ENCODE measurements at regions not wholly inside any gene's neighbourhood (a gene's known extent, or its start where the extent isn't known, plus 50 kb on each side); places are given as distances from the start of the nearest gene placed in this dataset.
A peak's percentile ranks its signal among the peaks of the same experiment; 100 is the strongest.

DNA sequence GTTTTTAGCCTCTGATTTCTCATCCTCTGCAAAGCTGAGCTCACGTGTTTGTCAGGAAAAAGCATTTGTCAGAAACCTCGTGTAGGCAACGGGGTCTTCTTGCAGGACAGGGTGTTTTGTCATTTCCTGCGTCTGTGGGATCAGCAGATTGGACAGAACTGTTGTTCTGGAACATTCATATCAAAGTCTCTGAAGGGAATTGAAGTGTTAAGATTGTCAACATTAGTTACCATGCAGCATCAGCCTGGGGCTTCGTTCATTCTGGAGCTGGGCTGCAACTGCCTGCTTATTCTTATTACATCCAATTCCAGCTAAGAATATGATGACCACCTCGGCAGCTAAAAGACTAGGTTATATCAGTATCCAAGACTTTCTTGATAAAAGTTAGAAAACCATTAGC lies 71.0 kb upstream of the RALGAPA2 start:
- H3K36me3 ChIP-seq (replicated peaks; ENCODE audit: low read depth, low read length) = no peaks in the 10 kb centered on the region
- H3K4me1 ChIP-seq (ENCODE audit: low read length) = peaks cover 10% of the 10 kb centered on the region
- H2AFZ ChIP-seq (ENCODE audit: low read depth, low read length) = no peak overlapping the region
- H3K9ac ChIP-seq (ENCODE audit: low read length) = no peak overlapping the region
- no peak overlapping the region for H3K4me2 ChIP-seq (ENCODE audit: low read length)
- no peaks in the 10 kb centered on the region for H3K9me3 ChIP-seq (ENCODE audit: insufficient read depth, low read length)
- no peaks in the 10 kb centered on the region for H4K20me1 ChIP-seq (ENCODE audit: insufficient read depth, low read length)
- H3K27ac ChIP-seq (ENCODE audit: low read length) = no peak overlapping the region
- no peak overlapping the region for H3K4me3 ChIP-seq (ENCODE audit: low read length)
- H3K27me3 ChIP-seq (ENCODE audit: low read depth, low read length) = peaks cover 26% of the 10 kb centered on the region
- TF ChIP-seq EZH2phosphoT487 (IDR thresholded peaks at IDR 0.05; ENCODE audit: low read depth) = no peak
- TF ChIP-seq, protein P1, sequence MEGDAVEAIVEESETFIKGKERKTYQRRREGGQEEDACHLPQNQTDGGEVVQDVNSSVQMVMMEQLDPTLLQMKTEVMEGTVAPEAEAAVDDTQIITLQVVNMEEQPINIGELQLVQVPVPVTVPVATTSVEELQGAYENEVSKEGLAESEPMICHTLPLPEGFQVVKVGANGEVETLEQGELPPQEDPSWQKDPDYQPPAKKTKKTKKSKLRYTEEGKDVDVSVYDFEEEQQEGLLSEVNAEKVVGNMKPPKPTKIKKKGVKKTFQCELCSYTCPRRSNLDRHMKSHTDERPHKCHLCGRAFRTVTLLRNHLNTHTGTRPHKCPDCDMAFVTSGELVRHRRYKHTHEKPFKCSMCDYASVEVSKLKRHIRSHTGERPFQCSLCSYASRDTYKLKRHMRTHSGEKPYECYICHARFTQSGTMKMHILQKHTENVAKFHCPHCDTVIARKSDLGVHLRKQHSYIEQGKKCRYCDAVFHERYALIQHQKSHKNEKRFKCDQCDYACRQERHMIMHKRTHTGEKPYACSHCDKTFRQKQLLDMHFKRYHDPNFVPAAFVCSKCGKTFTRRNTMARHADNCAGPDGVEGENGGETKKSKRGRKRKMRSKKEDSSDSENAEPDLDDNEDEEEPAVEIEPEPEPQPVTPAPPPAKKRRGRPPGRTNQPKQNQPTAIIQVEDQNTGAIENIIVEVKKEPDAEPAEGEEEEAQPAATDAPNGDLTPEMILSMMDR (IDR thresholded peaks at IDR 0.05; ENCODE audit: low read depth, low read length) = no peak
- H3K79me2 ChIP-seq (ENCODE audit: low read length) = no peaks in the 10 kb centered on the region

DNA sequence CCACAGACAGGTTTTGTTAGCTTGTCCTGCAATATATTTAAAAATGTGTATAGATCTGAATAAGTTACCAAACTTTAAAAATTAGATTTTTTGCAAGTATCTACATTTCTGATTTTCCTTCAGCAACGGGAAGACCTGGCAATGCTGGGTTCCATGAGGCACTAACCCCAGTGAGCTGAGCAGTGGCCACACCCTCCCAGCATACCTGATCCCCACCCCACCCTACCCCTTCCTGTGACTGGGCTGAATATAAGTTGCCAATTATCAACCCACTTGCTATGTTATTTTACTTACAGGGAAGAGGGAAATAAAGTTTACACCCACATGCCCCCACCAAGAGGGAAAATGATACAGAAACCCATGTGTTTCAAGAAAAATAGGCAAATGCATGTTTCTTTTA lies 70.3 kb upstream of the RALGAPA2 start:
- H3K36me3 ChIP-seq (replicated peaks; ENCODE audit: low read depth, low read length) = no peaks in the 10 kb centered on the region
- peaks cover 20% of the 10 kb centered on the region for H3K27me3 ChIP-seq (ENCODE audit: low read depth, low read length)
- H3K9ac ChIP-seq (ENCODE audit: low read length) = no peak overlapping the region
- no peaks in the 10 kb centered on the region for H3K79me2 ChIP-seq (ENCODE audit: low read length)
- no peaks in the 10 kb centered on the region for H4K20me1 ChIP-seq (ENCODE audit: insufficient read depth, low read length)
- TF ChIP-seq, protein P1 (IDR thresholded peaks at IDR 0.05; ENCODE audit: low read depth, low read length) = no peak
- no peak for TF ChIP-seq EZH2phosphoT487 (IDR thresholded peaks at IDR 0.05; ENCODE audit: low read depth)
- peaks cover 10% of the 10 kb centered on the region for H3K4me1 ChIP-seq (ENCODE audit: low read length)
- no peak overlapping the region for H3K27ac ChIP-seq (ENCODE audit: low read length)
- no peak overlapping the region for H3K4me3 ChIP-seq (ENCODE audit: low read length)
- H2AFZ ChIP-seq (ENCODE audit: low read depth, low read length) = no peak overlapping the region
- H3K9me3 ChIP-seq (ENCODE audit: insufficient read depth, low read length) = no peaks in the 10 kb centered on the region
- no peak overlapping the region for H3K4me2 ChIP-seq (ENCODE audit: low read length)

DNA sequence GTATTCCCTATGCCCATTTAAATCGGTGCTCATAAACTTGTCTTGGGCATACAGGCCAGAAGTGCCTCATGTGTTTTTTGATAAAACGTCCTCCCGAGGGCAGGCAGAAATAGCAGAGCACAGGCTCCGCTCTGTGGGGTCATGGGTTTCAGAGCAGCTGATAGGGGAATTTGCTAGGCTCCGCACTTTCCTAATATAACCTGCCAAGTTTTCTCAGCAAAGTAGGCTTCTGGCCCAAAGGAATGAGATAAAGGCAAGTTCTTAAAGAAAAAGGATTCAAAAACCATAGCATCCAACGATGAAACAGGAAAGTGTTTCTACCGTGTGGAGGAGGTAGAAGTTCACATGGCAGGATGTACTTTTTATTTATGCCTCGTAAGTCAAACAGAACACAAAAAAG lies 69.8 kb upstream of the RALGAPA2 start:
- Histone ChIP-seq H2AFZ (ENCODE audit: low read depth, low read length) (no peak overlapping the region), H3K27me3 (ENCODE audit: low read depth, low read length) (peaks cover 25% of the 10 kb centered on the region), H3K4me3 (ENCODE audit: low read length) (no peak overlapping the region), H4K20me1 (ENCODE audit: insufficient read depth, low read length) (no peaks in the 10 kb centered on the region), H3K4me1 (ENCODE audit: low read length) (peaks cover 10% of the 10 kb centered on the region), H3K79me2 (ENCODE audit: low read length) (no peaks in the 10 kb centered on the region), H3K36me3 (replicated peaks; ENCODE audit: low read depth, low read length) (no peaks in the 10 kb centered on the region), H3K9me3 (ENCODE audit: insufficient read depth, low read length) (no peaks in the 10 kb centered on the region), H3K4me2 (ENCODE audit: low read length) (no peak overlapping the region), H3K9ac (ENCODE audit: low read length) (no peak overlapping the region), H3K27ac (ENCODE audit: low read length) (no peak overlapping the region)
- no peak for TF ChIP-seq EZH2phosphoT487 (IDR thresholded peaks at IDR 0.05; ENCODE audit: low read depth)

DNA sequence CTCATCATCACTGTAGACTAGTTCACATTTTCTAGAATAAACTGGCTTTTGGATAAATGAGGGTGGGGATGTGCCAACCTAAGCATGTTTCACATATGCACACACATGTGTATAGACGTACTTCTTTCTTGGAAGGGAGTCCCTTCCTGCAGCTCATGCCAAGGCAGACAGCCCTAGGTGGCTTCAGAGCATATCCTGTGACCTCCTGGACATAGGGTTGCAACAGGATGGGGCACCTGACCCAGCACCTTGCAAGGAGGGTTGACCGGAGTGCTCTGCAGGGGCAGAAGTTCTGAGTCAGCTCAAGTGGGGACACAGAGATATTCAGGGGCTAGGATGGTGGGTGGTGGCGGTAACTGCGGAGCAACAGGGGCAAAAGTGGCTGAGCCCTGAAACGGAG lies 68.6 kb upstream of the RALGAPA2 start:
- Histone ChIP-seq H3K27ac (ENCODE audit: low read length) (no peak overlapping the region), H3K27me3 (ENCODE audit: low read depth, low read length) (peaks cover 35% of the 10 kb centered on the region), H3K9ac (ENCODE audit: low read length) (no peak overlapping the region), H3K4me3 (ENCODE audit: low read length) (no peak overlapping the region), H4K20me1 (ENCODE audit: insufficient read depth, low read length) (no peaks in the 10 kb centered on the region), H3K9me3 (ENCODE audit: insufficient read depth, low read length) (no peaks in the 10 kb centered on the region), H3K4me1 (ENCODE audit: low read length) (peaks cover 10% of the 10 kb centered on the region), H3K4me2 (ENCODE audit: low read length) (0 out of 2 replicates have a peak overlapping the region, but pooled peaks have one; percentile 64), H3K36me3 (replicated peaks; ENCODE audit: low read depth, low read length) (no peaks in the 10 kb centered on the region), H2AFZ (ENCODE audit: low read depth, low read length) (no peak overlapping the region), H3K79me2 (ENCODE audit: low read length) (no peaks in the 10 kb centered on the region)
- TF ChIP-seq, protein P1 (IDR thresholded peaks at IDR 0.05; ENCODE audit: low read depth, low read length) = no peak
- no peak for TF ChIP-seq EZH2phosphoT487 (IDR thresholded peaks at IDR 0.05; ENCODE audit: low read depth)
